GM19351 (cell line): ENCODE measurements at regions not wholly inside any gene's neighbourhood (a gene's known extent, or its start where the extent isn't known, plus 50 kb on each side); places are given as distances from the start of the nearest gene placed in this dataset.

Source experiments
- ATAC-seq: cut with Tn5 transposase; IDR thresholded peaks from one replicate; pipeline ENCODE4 v1.9.1; 2021; ENCODE audit warnings: mild to moderate bottlenecking, moderate library complexity; ENCODE audit not compliant: unreplicated experiment

DNA sequence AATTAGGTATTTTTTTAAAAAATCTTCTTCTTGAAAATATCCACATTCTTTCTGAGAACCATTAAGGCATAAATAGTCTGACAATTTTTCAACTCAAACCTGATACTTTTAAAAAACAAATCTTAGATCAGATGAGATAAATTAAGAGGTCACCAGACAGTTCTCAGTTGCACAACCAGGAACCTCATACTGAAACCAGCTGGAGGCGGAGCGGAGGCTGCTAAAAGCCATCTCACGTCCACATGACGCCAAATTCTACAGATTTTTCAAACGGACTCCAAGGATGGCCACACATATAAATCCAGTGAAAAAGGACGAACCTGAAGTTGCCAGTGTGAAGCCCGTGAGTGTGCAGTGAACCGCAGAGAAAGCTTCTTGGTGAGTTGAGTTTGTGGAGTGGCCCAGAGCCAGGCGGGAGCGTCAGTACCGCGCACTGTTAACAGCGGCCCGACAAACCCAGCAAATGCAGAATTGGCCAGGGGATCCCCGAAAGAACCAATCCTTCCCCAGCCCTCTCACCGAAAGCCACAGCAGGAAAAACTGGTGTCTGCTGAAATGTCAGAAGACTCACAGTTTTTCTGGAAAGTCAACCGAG lies 53.1 kb upstream of the BBS5 start:
- no peak for ATAC-seq

DNA sequence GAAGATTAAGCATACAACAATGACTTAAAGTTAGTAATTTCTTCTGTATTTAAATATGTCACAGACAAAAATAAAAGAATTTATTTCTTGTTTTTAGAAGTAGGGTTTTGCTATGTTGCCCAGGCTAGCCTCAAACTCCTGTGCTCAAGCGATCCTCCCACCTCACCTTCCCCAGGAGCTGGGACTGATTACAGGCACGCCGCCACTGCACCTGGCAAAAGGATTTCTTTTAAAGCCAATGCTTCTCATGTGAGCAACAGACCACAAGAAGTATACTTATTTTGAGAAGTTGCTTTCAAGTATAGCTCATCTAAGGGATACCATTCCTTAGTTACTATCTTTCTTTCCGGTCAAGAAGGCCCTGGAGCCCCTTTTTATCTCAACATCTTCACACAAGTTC lies 57.2 kb upstream of the BBS5 start:
- ATAC-seq, result no peak

DNA sequence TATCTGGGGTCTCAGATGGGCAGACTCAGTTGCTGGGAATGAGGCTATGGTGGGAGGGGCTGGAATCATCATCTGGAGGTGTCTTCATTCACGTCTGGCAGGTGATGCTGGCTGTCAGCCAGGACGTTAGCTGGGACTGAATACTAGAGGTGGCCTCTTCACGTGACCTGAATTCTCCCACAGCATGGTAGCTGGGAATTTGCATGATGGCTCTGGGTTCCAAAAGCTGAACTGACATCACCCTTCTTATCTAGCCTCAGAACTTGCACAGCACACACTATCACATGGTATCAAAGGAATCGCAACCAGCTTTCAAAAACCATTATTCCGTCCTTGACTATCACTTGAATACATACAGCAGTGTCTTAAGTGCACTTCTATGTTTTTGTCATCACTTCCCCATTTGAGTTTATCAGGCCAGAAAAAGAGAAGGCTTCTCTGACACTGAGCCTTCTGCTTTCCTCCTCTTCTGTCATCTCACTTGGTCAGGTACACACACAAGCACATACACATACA lies 53.0 kb upstream of the LRP2 start:
- peak; percentile 44 for ATAC-seq
